ENCODE measurements at regions not wholly inside any gene's neighbourhood (a gene's known extent, or its start where the extent isn't known, plus 50 kb on each side); places are given as distances from the start of the nearest gene placed in this dataset.
"Not testable (repeated sequence)": the region's sequence is repeated elsewhere in the genome, so short reads cannot be mapped to it uniquely, and the experiment has no call there.

DNA sequence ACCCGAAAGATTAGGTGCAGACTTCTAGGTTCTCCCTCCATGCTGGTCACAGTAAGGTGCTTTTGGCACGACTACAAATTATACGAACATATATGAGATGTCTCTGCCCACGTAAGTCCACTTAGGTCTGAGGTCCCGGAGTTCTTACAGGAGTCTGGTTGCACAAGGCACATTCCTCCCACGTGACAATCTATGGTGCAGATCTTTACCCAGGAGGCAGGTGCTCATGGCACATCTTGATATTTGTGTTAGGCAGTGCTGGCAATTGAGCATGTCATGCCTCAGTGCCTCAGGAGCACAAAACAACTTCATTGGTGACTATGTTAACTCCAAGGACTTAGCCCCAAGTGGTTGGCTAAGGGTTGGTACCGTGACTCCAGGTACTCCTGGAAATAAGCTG lies 92.0 kb upstream of the AMN1 start:
- no peak for DNase-seq (ENCODE audit: low read depth)

DNA sequence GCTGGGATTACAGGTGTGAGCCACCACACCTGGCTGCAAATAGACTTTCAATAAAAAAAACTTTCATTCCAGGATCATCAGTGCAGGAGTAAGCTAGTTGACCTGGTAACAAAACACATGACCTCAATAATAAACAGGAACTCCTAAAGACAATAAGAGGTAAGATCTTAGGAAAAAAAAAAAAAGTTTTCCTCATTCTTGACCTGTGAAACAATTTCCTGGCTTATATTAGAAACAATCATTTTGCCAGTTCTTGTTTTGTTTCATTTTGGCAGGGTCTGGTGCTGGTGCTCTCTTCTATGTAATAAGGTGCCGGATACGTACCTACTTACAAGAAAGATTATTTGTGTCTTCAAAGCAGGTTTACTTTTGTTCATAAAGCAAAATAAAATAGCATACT lies 90.6 kb upstream of the AMN1 start:
- DNase-seq (ENCODE audit: low read depth), result no peak

DNA sequence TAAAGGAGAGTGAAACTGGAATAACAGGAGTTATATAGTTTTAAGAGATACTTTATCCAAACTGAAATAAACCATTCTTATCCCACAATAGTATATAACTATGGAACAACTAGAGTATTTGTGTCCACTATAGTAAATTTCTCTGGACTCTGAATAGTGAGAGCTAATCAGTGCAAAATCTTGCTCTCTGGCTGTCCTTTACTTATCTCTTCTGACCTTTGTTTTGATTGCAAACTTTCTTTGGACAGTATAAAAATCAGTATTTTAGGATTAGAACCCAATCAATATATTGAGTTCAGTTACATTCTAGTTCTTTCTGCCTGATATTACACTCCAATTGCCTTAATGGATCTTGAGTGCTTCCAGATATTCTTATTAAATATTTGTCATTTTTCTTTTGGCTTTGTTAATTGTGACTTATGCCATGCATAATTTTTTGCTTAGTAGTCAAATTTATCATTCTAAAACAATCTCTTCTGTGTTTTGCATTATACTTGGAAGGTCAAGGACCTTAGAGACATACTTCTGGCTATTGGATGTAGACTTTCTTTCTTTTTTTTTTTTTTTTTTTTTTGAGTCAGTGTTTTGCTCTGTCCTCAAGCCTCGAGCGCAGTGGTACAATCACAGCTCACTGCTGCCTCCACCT lies 89.9 kb upstream of the AMN1 start:
- no peak for DNase-seq (ENCODE audit: low read depth)

DNA sequence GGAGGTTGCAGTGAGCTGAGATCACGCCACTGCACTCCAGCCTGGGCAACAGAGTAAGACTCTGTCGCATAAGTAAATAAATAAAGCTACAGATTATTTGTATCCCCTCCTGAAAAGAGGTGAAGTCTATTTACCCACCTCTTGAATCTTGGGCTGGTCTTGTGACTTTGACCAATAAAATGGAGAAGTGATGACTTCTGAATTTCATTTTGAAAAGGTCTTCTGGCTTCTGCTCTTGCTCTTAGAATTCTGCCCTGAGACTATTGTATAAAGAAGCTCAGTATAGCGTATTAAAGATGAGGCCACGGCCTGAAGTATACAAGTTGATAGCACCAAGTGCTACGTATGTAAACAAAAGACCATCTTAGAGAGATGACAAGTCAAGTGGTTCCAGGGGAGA lies 88.3 kb upstream of the AMN1 start:
- no peak for DNase-seq (ENCODE audit: low read depth)

DNA sequence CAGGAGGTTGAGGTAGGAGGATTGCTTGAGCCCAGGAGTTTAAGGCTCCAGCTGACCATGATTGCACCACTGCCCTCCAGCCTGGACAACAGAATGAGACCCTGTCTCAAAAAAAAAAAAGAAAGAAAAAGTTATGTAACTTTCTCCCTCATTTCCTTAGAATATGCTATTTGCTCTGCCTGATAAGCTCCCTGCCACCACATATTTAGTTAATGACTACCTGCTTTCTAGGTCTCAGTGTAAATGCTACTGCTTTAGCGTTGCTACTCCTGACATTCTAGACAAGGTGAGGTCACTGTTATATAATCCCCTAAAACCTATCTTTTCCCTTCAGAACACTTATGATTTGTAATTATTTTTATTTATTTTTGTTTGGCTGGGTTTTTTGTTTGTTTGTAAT lies 86.3 kb upstream of the AMN1 start:
- DNase-seq (ENCODE audit: low read depth), result no peak

DNA sequence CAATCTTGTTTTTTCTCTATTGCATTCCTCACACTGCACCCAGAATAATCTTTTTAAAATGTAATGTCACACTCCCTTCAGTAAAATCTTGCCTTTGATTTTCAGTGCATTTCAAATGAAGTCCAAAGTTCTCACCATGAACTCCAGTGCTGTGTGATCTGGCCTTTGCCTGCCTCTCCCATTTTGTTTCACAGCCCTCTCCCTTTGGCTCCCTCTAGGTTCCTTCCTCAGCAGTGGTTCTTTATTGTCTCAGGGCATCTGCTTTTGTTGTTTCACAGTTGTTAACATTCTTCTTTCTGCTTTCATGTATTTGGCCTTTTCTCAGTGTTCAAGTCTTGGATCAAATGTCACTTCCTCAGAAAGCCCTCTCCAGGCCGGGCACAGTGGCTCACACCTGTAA lies 84.5 kb upstream of the AMN1 start:
- DNase-seq (ENCODE audit: low read depth), result no peak

DNA sequence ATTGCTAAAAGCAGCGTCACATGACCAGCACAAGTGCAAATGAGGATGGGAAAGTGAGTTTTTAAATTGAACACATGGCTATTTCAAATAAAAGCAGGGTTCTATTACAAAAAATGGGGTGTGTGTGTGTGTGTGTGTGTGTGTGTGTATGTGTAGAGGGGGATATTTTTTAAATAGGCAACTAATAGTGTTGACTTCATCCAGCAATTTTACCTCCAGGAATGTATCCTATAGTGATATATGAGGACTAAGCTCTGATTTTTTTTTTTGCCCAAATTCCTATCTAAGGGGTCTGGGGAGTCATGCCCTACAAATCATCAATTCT lies 78.9 kb upstream of the AMN1 start:
- no peak for DNase-seq (ENCODE audit: low read depth)

DNA sequence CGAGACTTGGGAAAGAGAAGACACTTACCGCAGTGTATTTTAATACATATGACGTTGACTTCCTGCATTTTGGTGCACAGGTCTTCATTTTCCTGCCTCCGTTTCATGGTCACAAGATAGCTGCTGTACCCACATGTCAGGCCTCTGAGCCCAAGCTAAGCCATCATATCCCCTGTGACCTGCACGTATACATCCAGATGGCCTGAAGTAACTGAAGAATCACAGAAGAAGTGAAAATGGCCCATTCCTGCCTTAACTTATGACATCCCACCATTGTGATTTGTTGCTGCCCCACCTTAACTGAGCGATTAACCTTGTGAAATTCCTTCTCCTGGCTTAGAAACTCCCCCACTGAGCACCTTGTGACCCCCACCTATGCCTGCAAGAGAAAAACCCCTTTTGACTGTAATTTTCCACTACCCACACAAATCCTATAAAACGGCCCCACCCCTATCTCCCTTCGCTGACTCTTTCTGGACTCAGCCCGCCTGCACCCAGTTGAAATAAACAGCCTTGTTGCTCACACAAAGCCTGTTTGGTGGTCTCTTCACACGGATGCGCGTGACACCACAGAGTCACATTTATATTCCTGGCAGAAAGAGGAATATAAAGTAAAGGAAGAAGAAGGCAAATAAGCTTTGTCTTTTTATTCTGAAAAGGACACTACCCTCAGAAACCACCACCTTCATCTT lies 78.4 kb upstream of the AMN1 start:
- DNase-seq (ENCODE audit: low read depth), result peak; percentile 9

DNA sequence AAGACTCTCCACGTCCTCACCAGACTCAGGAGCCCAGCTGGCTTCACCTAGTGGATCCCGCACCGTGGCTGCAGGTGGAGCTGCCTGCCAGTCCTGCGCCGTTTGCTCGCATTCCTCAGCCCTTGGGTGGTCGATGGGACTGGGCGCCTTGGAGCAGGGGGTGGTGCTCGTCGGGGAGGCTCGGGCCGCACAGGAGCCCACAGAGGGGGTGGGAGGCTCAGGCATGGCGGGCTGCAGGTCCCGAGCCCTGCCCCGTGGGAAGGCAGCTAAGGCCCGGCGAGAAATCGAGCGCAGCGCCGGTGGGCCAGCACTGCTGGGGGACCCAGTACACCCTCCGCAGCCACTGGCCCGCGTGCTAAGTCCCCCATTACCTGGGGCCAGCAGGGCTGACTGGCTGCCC lies 76.9 kb upstream of the AMN1 start:
- not testable (repeated sequence) for DNase-seq (ENCODE audit: low read depth)

DNA sequence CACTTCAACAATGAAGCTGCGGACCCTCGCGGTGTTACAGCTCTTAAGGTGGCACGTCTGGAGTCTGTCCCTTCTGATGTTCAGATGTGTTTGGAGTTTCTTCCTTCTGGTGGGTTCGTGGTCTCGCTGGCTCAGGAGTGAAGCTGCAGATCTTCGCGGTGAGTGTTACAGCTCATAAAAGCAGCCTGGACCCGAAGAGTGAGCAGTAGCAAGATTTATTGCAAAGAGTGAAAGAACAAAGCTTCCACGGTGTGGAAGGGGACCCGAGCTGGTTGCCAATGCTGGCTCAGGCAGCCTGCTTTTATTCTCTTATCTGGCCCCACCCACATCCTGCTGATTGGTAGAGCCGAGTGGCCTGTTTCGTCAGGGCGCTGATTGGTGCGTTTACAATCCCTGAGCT lies 75.9 kb upstream of the AMN1 start:
- DNase-seq (ENCODE audit: low read depth), result not testable (repeated sequence)

DNA sequence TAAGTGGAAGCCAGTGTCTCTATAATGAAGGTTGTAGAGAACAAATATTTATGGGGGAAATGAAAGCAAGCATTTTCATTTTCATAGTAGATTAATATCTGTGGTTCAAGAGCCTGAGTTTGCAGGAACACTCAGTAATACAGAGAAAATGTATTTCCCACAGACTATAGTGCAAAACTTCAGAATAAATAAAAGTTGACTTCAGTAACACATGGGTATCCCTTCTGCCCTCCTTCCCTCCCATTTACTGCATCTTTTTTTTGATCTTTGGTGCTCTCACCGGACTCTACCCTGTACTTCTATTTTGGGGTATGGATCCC lies 75.3 kb upstream of the AMN1 start:
- DNase-seq (ENCODE audit: low read depth), result no peak

DNA sequence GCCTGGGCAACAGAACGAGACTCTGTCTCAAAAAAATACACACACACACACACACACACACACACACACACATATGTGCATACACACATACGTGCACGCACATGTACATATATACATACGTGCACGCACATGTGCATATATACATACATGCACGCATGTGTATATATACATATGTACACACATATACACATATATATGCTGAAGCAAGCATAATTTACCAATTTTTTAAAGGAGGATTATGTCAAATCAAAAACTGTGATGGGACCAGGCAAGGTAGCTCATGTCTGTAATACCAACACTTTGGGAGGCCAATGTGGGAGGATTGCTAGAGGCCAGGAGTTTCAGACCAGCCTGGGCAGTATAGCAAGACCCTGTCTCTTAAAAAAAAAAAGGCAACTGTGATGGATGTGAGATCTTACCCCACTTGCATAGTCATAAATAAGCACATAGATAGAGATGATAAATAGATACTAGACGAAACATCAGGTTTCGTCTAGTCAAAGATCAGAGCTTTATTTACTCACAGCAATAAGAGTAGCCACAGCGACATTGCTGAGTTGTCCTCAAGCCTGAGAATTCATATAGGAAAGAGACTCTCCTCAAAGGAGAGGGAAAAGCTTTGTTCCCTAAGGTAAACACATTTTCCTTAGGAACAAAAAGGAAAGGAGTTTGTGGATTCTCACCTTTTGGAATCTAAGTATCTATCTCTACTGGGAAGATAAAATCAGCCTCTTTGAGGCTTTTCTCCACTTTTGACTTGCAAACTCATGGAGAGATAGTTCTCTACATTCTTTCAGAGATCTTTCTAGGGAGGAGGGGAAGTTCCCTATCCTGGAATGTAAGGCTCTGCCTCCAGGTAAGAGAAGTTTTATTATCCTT lies 74.7 kb upstream of the AMN1 start:
- no peak for DNase-seq (ENCODE audit: low read depth)

DNA sequence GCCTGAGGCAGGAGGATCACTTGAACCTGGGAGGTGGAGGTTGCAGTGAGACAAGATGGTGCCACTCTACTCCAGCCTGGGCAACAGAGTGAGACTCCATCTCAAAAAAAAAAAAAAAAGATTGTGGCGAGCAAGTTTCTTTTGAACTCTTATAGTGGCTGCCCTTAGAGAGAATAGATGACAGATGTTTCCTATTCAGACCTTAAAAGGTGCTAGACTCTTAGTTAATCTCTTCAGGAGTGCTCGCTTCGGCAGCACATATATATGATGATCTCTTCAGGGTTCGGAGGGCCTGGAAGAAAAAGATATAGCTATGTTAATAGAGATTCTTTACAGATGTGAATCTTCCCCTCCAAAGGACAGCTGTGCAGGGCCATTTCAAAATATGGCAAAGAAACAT lies 73.1 kb upstream of the AMN1 start:
- DNase-seq (ENCODE audit: low read depth), result no peak

DNA sequence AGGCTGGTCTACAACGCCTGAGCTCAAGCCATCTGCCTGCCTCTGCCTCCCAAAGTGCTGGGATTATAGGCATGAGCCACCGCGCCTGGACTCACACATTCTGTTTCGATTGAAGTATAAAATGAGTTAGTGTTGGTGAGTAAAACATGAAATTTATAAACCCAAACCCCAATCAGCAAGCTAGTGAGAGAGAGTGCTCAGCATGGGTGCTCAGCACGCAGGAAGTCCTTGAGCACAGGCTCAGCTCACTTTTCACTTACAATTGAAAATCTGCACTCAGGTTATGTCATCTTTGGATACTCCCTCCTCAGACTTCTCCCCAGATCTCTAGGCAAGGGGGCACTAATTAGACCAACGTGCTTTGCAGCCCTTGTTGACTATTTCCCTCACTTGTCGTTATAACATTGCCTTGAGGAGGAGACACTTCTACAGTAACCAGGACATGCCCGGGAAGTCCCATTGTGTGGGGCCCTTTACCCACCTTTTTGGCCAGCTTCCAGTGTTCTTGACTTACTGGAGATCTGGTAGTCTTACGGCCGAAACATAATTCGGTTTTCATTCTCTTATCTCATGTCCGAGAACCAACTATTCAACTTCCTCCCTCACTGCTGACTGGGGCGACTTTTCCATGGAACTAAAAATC lies 68.5 kb upstream of the AMN1 start:
- no peak for DNase-seq (ENCODE audit: low read depth)

DNA sequence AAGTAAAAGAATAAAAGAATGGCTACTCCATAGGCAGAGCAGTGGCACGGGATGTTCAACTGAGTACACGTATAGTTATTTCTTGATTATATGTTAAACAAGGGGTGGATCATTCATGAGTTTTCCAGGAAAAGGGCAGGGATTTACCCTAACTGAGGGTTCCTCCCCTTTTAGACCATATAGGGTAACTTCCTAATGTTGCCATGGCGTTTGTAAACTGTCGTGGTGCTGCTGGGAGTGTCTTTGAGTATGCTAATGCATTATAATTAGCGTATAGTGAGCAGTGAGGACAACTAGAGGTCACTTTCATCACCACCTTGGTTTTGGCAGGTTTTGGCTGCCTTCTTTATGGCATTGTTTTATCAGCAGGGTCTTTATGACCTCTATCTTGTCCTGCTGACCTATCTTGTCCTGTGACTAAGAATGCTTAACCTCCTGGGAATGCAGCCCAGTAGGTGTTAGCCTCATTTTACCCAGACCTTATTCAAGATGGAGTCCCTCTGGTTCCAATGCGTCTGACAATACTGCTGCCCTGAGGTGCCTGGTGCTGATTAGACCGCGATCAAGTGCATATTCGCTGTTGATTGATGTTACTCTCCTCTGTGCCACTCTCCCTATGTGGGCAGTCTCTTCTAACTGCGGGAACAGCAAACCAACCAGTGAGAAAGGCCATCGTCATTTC lies 67.6 kb upstream of the AMN1 start:
- DNase-seq (ENCODE audit: low read depth), result no peak

DNA sequence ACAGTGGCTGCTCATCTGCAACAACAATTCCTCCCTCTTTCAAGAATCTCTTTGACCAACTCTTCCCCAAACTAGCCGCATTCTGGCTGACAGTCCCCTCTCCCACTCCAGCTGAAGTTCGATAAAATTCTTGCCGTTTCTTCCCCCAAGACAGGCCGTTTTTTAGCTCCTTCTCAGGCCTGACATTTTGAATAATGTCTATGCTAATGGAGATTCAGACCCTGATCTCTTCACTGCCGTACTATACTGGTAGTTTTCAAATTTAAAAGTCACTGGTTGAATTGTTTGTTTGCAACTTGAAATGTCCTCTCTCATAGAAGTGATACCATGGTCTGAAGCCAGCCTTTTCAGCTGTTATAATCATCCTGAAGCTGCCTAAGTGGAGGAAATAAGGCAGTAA lies 65.9 kb upstream of the AMN1 start:
- no peak for DNase-seq (ENCODE audit: low read depth)

DNA sequence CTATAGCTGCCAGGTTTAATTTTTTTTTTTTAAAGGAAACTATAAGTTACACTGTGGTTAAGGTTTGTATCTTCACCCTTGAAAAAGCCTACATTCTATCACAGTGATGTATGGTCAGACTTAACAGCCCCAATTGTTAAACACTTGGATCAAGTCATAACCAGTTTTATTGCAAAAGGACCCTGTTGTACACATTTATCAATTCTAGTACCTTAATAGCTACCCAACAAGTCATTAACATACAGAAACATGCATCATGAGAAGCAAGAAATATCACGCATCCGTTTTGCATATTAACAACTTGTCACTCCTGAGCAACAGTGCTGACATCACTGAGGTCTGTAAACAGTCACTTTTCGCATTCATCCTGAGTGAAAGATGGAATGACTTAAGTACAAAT lies 62.4 kb upstream of the AMN1 start:
- not testable (repeated sequence) for DNase-seq (ENCODE audit: low read depth)

DNA sequence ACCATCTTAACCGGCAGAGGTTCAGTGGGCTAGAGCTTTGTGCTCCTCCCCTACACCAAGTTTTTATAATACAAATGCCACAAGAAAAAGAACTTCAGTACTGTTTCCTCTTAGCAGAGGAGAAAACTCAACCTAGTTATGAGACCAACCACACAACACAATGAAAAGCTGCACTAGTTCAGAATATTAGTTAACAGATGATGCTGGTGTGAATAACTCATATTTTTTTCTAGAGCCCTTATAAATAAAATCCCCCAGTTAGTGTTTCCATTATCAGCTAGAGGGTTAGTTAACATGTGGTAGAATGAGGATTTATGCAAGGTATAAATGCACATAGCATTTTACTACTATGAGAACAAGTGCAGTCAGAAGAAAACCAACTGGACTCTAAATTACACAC lies 61.9 kb upstream of the AMN1 start:
- no peak for DNase-seq (ENCODE audit: low read depth)

DNA sequence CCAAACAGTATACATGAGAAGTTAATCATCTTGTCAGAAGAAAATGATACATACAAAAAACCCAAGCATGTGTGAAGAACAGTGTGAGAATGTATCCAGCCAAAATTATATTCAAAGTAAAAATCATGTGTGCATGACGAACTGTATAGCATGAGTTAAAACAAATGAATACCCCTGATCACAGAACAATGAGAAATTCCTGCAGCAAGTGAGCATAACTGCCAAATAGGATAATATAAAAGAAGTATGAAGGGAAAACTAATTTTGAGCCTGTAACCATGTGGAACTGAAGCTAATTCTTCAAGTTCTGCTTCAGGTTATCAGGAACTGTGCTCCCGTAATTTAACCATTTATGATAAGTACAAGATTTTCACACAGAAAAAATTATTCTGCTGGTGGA lies 56.5 kb upstream of the AMN1 start:
- no peak for DNase-seq (ENCODE audit: low read depth)

DNA sequence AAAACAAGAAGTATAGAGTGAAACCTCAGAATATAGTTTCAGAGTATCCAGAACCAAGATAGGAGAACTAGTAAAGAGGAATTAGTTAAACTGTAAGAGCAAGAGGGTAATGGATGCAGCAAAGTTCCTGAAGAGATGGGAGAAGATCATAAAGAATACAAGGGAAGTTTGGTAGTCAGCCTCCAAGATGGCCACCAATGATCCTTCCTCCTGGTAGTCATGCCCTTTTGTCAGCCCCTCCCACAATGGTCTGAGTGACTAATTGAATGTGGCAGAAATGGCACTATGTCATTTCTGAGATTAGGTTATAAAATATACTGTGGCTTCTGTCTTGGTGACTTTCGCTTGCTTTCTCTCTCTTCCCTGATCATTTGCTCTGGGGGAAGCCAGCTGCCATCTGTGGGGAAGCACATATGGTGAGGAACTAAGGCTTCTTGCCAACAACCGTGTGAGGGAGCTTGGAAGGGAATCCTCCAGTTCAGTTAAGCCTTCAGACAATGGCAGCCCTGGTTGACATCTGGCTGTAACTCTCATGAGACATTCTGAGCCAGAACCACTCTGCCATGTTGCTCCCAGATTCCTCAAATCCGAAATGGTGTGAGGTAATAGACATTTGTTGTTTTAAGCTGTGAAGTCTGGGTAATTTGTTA lies 55.3 kb upstream of the AMN1 start:
- no peak for DNase-seq (ENCODE audit: low read depth)

DNA sequence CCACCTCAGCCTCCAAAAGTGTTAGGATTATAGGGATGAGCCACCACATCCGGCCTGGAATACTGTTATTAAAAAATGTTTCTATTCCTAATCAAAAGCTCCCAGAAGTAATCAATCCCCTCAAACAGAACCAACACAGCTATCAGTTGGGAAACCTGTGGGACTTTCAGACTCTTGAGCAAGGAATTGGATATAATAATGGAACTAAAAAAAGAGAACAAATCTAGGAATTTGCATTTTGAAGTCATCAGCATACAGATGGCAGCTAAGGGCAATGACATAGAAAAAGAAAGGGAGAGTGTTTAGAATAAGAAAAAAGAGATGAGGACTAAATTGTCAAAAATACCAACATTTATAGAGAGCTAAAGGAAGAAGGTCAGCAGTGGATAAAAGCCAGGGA lies 54.7 kb upstream of the AMN1 start:
- DNase-seq (ENCODE audit: low read depth), result no peak
